ENCODE measurements at regions not wholly inside any gene's neighbourhood (a gene's known extent, or its start where the extent isn't known, plus 50 kb on each side); places are given as distances from the start of the nearest gene placed in this dataset.
A peak's percentile ranks its signal among the peaks of the same experiment; 100 is the strongest.
"Not testable (repeated sequence)": the region's sequence is repeated elsewhere in the genome, so short reads cannot be mapped to it uniquely, and the experiment has no call there.

GRCh38 chr18:62442391-62442790 is 80.4 kb upstream of the ZCCHC2 start:
- no peak for DNase-seq (ENCODE audit: low spot score)

GRCh38 chr18:62445386-62445917 is 77.4 kb upstream of the ZCCHC2 start:
- DNase-seq (ENCODE audit: low spot score): no peak

GRCh38 chr18:62446511-62446910 is 76.3 kb upstream of the ZCCHC2 start:
- no peak for DNase-seq (ENCODE audit: low spot score)

GRCh38 chr18:62447652-62448051 is 75.2 kb upstream of the ZCCHC2 start:
- DNase-seq (ENCODE audit: low spot score): no peak

GRCh38 chr18:62448426-62448825 is 74.4 kb upstream of the ZCCHC2 start:
- DNase-seq (ENCODE audit: low spot score): no peak

- DNase-seq (ENCODE audit: low spot score): no peak
Measured at GRCh38 chr18:62449490-62450104, 73.2 kb upstream of the ZCCHC2 start.

- no peak for DNase-seq (ENCODE audit: low spot score)
Measured at GRCh38 chr18:62450175-62450545, 72.7 kb upstream of the ZCCHC2 start.

GRCh38 chr18:62450546-62451410 is 72.0 kb upstream of the ZCCHC2 start:
- peak; percentile 23 for DNase-seq (ENCODE audit: low spot score)

- no peak for DNase-seq (ENCODE audit: low spot score)
Measured at GRCh38 chr18:62452280-62452831, 70.5 kb upstream of the ZCCHC2 start.

- DNase-seq (ENCODE audit: low spot score): no peak
Measured at GRCh38 chr18:62453864-62454263, 69.0 kb upstream of the ZCCHC2 start.

- no peak for DNase-seq (ENCODE audit: low spot score)
Measured at GRCh38 chr18:62454527-62454926, 68.3 kb upstream of the ZCCHC2 start.

- no peak for DNase-seq (ENCODE audit: low spot score)
Measured at GRCh38 chr18:62455222-62455621, 67.6 kb upstream of the ZCCHC2 start.

GRCh38 chr18:62457877-62458276 is 64.9 kb upstream of the ZCCHC2 start:
- DNase-seq (ENCODE audit: low spot score): no peak

- DNase-seq (ENCODE audit: low spot score): peak; percentile 37
Measured at GRCh38 chr18:62458346-62458745, 64.5 kb upstream of the ZCCHC2 start.

GRCh38 chr18:62458868-62459716 is 63.7 kb upstream of the ZCCHC2 start:
- DNase-seq (ENCODE audit: low spot score): no peak

GRCh38 chr18:62460851-62461300 is 61.9 kb upstream of the ZCCHC2 start:
- DNase-seq (ENCODE audit: low spot score): no peak

- DNase-seq (ENCODE audit: low spot score): no peak
Measured at GRCh38 chr18:62461591-62461990, 61.2 kb upstream of the ZCCHC2 start.

GRCh38 chr18:62464266-62464665 is 58.6 kb upstream of the ZCCHC2 start:
- no peak for DNase-seq (ENCODE audit: low spot score)

- DNase-seq (ENCODE audit: low spot score): not testable (repeated sequence)
Measured at GRCh38 chr18:62469131-62469530, 53.7 kb upstream of the ZCCHC2 start.

All from iPS-NIHi11 (cell line).